ENCODE measurements at regions not wholly inside any gene's neighbourhood (a gene's known extent, or its start where the extent isn't known, plus 50 kb on each side); places are given as distances from the start of the nearest gene placed in this dataset.
A peak's percentile ranks its signal among the peaks of the same experiment; 100 is the strongest.

DNA sequence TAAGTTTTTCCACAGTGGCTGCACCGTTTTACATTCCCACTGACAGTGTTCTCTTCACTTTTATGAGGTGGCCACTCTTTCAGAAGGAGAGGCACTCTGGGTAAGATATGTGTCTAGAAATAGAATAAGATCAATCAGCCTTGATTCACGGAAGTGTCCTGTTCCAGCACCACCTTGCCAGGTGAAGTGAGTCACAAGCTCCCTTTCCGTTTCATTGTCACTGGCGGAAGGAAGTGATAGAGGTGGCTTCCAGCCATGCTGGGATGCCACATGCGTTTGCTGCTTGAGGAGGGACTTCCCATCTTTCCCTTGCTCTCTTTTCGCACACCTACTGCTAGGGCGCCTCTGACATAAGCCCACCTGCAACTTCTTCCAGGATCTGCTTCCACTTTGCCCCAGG, 217.1 kb downstream of the PIK3R1 start:
- BruUV-seq (replicated peaks) = no TSS peak
- FAIRE-seq (no peak), DNase-seq (ENCODE audit: extremely low read depth in 1 of 4, low spot score in 3 of 4) (no peak), ATAC-seq (no peak)
- no peaks in the 10 kb centered on the region for H3K27me3 ChIP-seq (ENCODE audit: control insufficient read depth in 2 of 2, insufficient read depth in 2 of 2, low read length in 2 of 2)
- ChIA-PET POLR2A (interaction anchor here (0.7 to 1.8 kb wide), 7 partner anchors 9 to 162 kb away, joined by 3 to 9 read pairs (median 3); no protein-coding TSS in a partner anchor), CTCF (ENCODE audit: low intra/inter-chr PET ratio) (no interaction called here)
- H3K9ac ChIP-seq (ENCODE audit: insufficient read depth in 1 of 2, low read depth in 2 of 2, low read length in 2 of 2) = no peak overlapping the region
- intact Hi-C loops (cut with micrococcal nuclease) (no loop called here), in situ Hi-C loops (cut with MboI) (no loop called here)
- TF ChIP-seq, protein P1, sequence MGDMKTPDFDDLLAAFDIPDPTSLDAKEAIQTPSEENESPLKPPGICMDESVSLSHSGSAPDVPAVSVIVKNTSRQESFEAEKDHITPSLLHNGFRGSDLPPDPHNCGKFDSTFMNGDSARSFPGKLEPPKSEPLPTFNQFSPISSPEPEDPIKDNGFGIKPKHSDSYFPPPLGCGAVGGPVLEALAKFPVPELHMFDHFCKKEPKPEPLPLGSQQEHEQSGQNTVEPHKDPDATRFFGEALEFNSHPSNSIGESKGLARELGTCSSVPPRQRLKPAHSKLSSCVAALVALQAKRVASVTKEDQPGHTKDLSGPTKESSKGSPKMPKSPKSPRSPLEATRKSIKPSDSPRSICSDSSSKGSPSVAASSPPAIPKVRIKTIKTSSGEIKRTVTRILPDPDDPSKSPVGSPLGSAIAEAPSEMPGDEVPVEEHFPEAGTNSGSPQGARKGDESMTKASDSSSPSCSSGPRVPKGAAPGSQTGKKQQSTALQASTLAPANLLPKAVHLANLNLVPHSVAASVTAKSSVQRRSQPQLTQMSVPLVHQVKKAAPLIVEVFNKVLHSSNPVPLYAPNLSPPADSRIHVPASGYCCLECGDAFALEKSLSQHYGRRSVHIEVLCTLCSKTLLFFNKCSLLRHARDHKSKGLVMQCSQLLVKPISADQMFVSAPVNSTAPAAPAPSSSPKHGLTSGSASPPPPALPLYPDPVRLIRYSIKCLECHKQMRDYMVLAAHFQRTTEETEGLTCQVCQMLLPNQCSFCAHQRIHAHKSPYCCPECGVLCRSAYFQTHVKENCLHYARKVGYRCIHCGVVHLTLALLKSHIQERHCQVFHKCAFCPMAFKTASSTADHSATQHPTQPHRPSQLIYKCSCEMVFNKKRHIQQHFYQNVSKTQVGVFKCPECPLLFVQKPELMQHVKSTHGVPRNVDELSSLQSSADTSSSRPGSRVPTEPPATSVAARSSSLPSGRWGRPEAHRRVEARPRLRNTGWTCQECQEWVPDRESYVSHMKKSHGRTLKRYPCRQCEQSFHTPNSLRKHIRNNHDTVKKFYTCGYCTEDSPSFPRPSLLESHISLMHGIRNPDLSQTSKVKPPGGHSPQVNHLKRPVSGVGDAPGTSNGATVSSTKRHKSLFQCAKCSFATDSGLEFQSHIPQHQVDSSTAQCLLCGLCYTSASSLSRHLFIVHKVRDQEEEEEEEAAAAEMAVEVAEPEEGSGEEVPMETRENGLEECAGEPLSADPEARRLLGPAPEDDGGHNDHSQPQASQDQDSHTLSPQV (IDR thresholded peaks at IDR 0.05) = peak; percentile 2; the same call in 1 of the 2 replicates
- TF ChIP-seq, protein P2, sequence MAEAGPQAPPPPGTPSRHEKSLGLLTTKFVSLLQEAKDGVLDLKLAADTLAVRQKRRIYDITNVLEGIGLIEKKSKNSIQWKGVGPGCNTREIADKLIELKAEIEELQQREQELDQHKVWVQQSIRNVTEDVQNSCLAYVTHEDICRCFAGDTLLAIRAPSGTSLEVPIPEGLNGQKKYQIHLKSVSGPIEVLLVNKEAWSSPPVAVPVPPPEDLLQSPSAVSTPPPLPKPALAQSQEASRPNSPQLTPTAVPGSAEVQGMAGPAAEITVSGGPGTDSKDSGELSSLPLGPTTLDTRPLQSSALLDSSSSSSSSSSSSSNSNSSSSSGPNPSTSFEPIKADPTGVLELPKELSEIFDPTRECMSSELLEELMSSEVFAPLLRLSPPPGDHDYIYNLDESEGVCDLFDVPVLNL (CRISPR knock-in tag; IDR thresholded peaks at IDR 0.05; ENCODE audit: low read depth) = no peak
- no peak overlapping the region for H3K4me2 ChIP-seq (ENCODE audit: insufficient read depth, low read length)
- H4K20me1 ChIP-seq (replicated peaks; ENCODE audit: control insufficient read depth, insufficient read depth, low read length) = no peaks in the 10 kb centered on the region
- no peak overlapping the region for H3K4me3 ChIP-seq
- H3K79me2 ChIP-seq (ENCODE audit: control insufficient read depth, insufficient read depth, low read length) = no peaks in the 10 kb centered on the region
- H3K4me1 ChIP-seq (replicated peaks in 1 of 2; ENCODE audit: control insufficient read depth in 2 of 2, insufficient read depth in 2 of 2, low read length in 2 of 2) = peaks cover 28 to 71% of the 10 kb centered on the region in 2 experiments
- no peaks in the 10 kb centered on the region for H3K36me3 ChIP-seq (ENCODE audit: control insufficient read depth, insufficient read depth, low read length)
- H2AFZ ChIP-seq (ENCODE audit: low read depth, low read length) = peak overlapping the region; percentile 80
- no peaks in the 10 kb centered on the region for H3K9me1 ChIP-seq (ENCODE audit: control insufficient read depth, insufficient read depth, low read length)
- no peaks in the 10 kb centered on the region for H3K9me3 ChIP-seq (replicated peaks; ENCODE audit: control insufficient read depth, insufficient read depth, low read depth, low read length)
- no peak overlapping the region for H3K27ac ChIP-seq (ENCODE audit: extremely low read depth, low read depth, low read length)
- 72% methylated on average over 7 of the region's 7 CpGs for WGBS (ENCODE audit: insufficient coverage, low coverage, missing lambda C conversion rate)

Measured in K562 (cell line).